ENCODE measurements at regions not wholly inside any gene's neighbourhood (a gene's known extent, or its start where the extent isn't known, plus 50 kb on each side); places are given as distances from the start of the nearest gene placed in this dataset.

DNA sequence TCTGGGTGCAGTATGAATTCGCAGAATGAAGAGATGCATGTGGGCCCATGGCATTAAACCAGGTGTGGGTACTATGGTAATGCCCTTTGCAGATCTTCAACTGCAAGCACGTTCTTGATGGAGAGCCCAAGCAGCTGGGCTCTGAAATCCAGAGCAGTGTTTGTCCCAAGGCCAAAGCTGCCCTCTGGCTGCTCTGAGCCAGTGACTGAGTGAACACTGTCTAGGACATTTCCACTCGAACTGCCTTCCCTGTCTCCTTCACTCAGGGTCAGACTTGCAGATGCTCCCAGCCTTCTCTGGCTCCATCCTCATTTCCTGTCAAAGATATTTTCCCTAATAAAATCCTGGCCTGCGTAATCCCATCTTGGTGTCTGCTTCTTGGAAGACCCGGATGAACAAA is 80.2 kb upstream of the GJB6 start:
- TF ChIP-seq, protein P1, sequence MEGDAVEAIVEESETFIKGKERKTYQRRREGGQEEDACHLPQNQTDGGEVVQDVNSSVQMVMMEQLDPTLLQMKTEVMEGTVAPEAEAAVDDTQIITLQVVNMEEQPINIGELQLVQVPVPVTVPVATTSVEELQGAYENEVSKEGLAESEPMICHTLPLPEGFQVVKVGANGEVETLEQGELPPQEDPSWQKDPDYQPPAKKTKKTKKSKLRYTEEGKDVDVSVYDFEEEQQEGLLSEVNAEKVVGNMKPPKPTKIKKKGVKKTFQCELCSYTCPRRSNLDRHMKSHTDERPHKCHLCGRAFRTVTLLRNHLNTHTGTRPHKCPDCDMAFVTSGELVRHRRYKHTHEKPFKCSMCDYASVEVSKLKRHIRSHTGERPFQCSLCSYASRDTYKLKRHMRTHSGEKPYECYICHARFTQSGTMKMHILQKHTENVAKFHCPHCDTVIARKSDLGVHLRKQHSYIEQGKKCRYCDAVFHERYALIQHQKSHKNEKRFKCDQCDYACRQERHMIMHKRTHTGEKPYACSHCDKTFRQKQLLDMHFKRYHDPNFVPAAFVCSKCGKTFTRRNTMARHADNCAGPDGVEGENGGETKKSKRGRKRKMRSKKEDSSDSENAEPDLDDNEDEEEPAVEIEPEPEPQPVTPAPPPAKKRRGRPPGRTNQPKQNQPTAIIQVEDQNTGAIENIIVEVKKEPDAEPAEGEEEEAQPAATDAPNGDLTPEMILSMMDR (IDR thresholded peaks at IDR 0.05; ENCODE audit: low read depth, low read length) = no peak
- TF ChIP-seq EZH2phosphoT487 (IDR thresholded peaks at IDR 0.05; ENCODE audit: low read depth) = no peak
